ENCODE measurements at regions not wholly inside any gene's neighbourhood (a gene's known extent, or its start where the extent isn't known, plus 50 kb on each side); places are given as distances from the start of the nearest gene placed in this dataset.
"Not testable (repeated sequence)": the region's sequence is repeated elsewhere in the genome, so short reads cannot be mapped to it uniquely, and the experiment has no call there.

GRCh38 chr16:86856946-86857586, 278.7 kb downstream of the FOXL1 start:
- Histone ChIP-seq H3K4me3 (ENCODE audit: low read depth in 1 of 2, low read length in 1 of 2) (no peak overlapping the region), H3K27ac (no peak overlapping the region), H3K27me3 (no peaks in the 10 kb centered on the region), H3K36me3 (no peaks in the 10 kb centered on the region), H3K9me3 (no peaks in the 10 kb centered on the region), H3K4me1 (ENCODE audit: control insufficient read depth in 1 of 2, insufficient read depth in 1 of 2, low read depth in 1 of 2, low read length in 1 of 2) (no peaks in the 10 kb centered on the region)
- no peak for TF ChIP-seq CTCF (IDR thresholded peaks at IDR 0.05)

- H3K36me3 ChIP-seq = no peaks in the 10 kb centered on the region
Measured at GRCh38 chr16:86857807-86858206, 279.5 kb downstream of the FOXL1 start.

GRCh38 chr16:86858501-86858900, 280.2 kb downstream of the FOXL1 start:
- Histone ChIP-seq H3K4me3 (ENCODE audit: low read depth in 1 of 2, low read length in 1 of 2) (no peak overlapping the region), H3K27me3 (no peaks in the 10 kb centered on the region), H3K36me3 (no peaks in the 10 kb centered on the region), H3K9me3 (no peaks in the 10 kb centered on the region), H3K4me1 (ENCODE audit: control insufficient read depth in 1 of 2, insufficient read depth in 1 of 2, low read depth in 1 of 2, low read length in 1 of 2) (no peaks in the 10 kb centered on the region), H3K27ac (no peak overlapping the region)
- TF ChIP-seq CTCF (IDR thresholded peaks at IDR 0.05) = no peak

More at GRCh38 chr16:86857807-86858206, 279.5 kb downstream of the FOXL1 start:
- H3K9me3 ChIP-seq = no peaks in the 10 kb centered on the region
- H3K4me3 ChIP-seq (ENCODE audit: low read depth in 1 of 2, low read length in 1 of 2) = no peak overlapping the region
- no peak for TF ChIP-seq CTCF (IDR thresholded peaks at IDR 0.05)
- no peaks in the 10 kb centered on the region for H3K27me3 ChIP-seq
- H3K27ac ChIP-seq = no peak overlapping the region
- H3K4me1 ChIP-seq (ENCODE audit: control insufficient read depth in 1 of 2, insufficient read depth in 1 of 2, low read depth in 1 of 2, low read length in 1 of 2) = no peaks in the 10 kb centered on the region

GRCh38 chr16:86861270-86861858, 283.0 kb downstream of the FOXL1 start:
- H3K27ac ChIP-seq; H3K9me3 ChIP-seq; H3K27me3 ChIP-seq; H3K4me3 ChIP-seq (ENCODE audit: low read depth in 1 of 2, low read length in 1 of 2); H3K4me1 ChIP-seq (ENCODE audit: control insufficient read depth in 1 of 2, insufficient read depth in 1 of 2, low read depth in 1 of 2, low read length in 1 of 2); H3K36me3 ChIP-seq: not testable (repeated sequence)

- H3K9me3 ChIP-seq = no peaks in the 10 kb centered on the region
- no peak overlapping the region for H3K4me3 ChIP-seq (ENCODE audit: low read depth in 1 of 2, low read length in 1 of 2)
- TF ChIP-seq CTCF (IDR thresholded peaks at IDR 0.05) = no peak
- H3K27me3 ChIP-seq = no peaks in the 10 kb centered on the region
- H3K4me1 ChIP-seq (ENCODE audit: control insufficient read depth in 1 of 2, insufficient read depth in 1 of 2, low read depth in 1 of 2, low read length in 1 of 2) = no peaks in the 10 kb centered on the region
- H3K36me3 ChIP-seq = no peaks in the 10 kb centered on the region
- H3K27ac ChIP-seq = no peak overlapping the region
Measured at GRCh38 chr16:86862595-86863280, 284.4 kb downstream of the FOXL1 start.

- TF ChIP-seq CTCF (IDR thresholded peaks at IDR 0.05) = no peak
- H3K27me3 ChIP-seq = no peaks in the 10 kb centered on the region
- H3K4me3 ChIP-seq (ENCODE audit: low read depth in 1 of 2, low read length in 1 of 2) = no peak overlapping the region
- no peaks in the 10 kb centered on the region for H3K9me3 ChIP-seq
- no peaks in the 10 kb centered on the region for H3K36me3 ChIP-seq
- no peaks in the 10 kb centered on the region for H3K4me1 ChIP-seq (ENCODE audit: control insufficient read depth in 1 of 2, insufficient read depth in 1 of 2, low read depth in 1 of 2, low read length in 1 of 2)
- H3K27ac ChIP-seq = no peak overlapping the region
Measured at GRCh38 chr16:86863609-86864008, 285.3 kb downstream of the FOXL1 start.

Data from neutrophil (primary cell).